HCT116 (cell line): ENCODE measurements at regions not wholly inside any gene's neighbourhood (a gene's known extent, or its start where the extent isn't known, plus 50 kb on each side); places are given as distances from the start of the nearest gene placed in this dataset.

Experiments used
- ATAC-seq: fragments of 200-7000 bp; cut with Tn5 transposase; 2 replicates; pipeline ENCODE4 v1.9.1; 2020; ENCODE audit warnings: mild to moderate bottlenecking, moderate library complexity
- BruUV-seq: library from RNA; stranded (reverse); fragments of 400-500 nt; replicated peaks from 2 replicates; lab custom pipeline; 2021; lab: Mats Ljungman, UMichigan
- CTCF ChIA-PET: fragments of 300-600 bp; sonication (Branson Sonifier 250); formaldehyde crosslinking; loops from one replicate; lab custom pipeline; 2021; ENCODE audit warnings: antibody characterized with exemption; lab: Charles Lee
- POLR2A ChIA-PET: fragments of 300-600, 350-600 bp; sonication (Branson Sonifier 250); formaldehyde crosslinking; loops from one replicate; lab custom pipeline; 2021; ENCODE audit warnings: antibody characterized with exemption; lab: Charles Lee
- RAD21 ChIA-PET, 2 experiments: fragments of 300-600 bp; sonication (Branson Sonifier 250); formaldehyde crosslinking; loops; one replicate each; lab custom pipeline; 2023; ENCODE audit warnings: low total read pairs in 2 of 2; ENCODE audit not compliant: uncharacterized antibody in 2 of 2, unreplicated experiment in 2 of 2, low non-redundant PET in 1 of 2; lab: Charles Lee
- DNase-seq: peaks from one replicate; pipeline ENCODE4 v3.0.0-alpha.2; 2010; ENCODE audit warnings: low read depth, low spot score
- H2AFZ ChIP-seq: fragments of 200-600 bp; shearing (Covaris generic), sonication (generic); 2 replicates; pipeline ENCODE4 v1.6.1; 2017; ENCODE audit warnings: low read depth, mixed run types, mixed read lengths, antibody characterized with exemption, low read length; ENCODE audit not compliant: poor library complexity, severe bottlenecking
- H3K27ac ChIP-seq: 2 replicates; pipeline ENCODE4 v1.5.1; 2012; ENCODE audit warnings: low read depth, low read length
- H3K27me3 ChIP-seq: fragments of 200-600 bp; sonication (generic); 2 replicates; pipeline ENCODE4 v1.6.1; 2016; ENCODE audit warnings: mixed run types, low read length, mixed read lengths; ENCODE audit not compliant: insufficient read depth
- H3K36me3 ChIP-seq, 2 experiments: fragments of 200-500 bp in 1 of 2; fragments of 200-600 bp in 1 of 2; sonication (Bioruptor generic) in 1 of 2; sonication (generic) in 1 of 2; 2 replicates each; pipeline versions ENCODE4 v1.5.1 to v1.6.1; 2014 to 2016; ENCODE audit warnings: low read length in 2 of 2, inconsistent platforms in 1 of 2, mixed read lengths in 1 of 2, mixed run types in 1 of 2; ENCODE audit not compliant: insufficient read depth in 2 of 2, control insufficient read depth in 1 of 2
- H3K4me1 ChIP-seq, 2 experiments: fragments of 200-600 bp in 1 of 2; sonication (generic) in 1 of 2; 2 replicates each; pipeline versions ENCODE4 v1.5.1 to v1.6.1; 2012 to 2017; ENCODE audit warnings: low read length in 2 of 2, inconsistent platforms in 1 of 2, mild to moderate bottlenecking in 1 of 2, mixed read lengths in 1 of 2, mixed run types in 1 of 2, moderate library complexity in 1 of 2; ENCODE audit not compliant: insufficient read depth in 2 of 2, control insufficient read depth in 1 of 2
- H3K4me2 ChIP-seq: fragments of 200-600 bp; sonication (generic); 2 replicates; pipeline ENCODE4 v1.6.1; 2017; ENCODE audit warnings: mixed run types, low read length, mixed read lengths
- H3K4me3 ChIP-seq, 2 experiments: fragments of 200-600 bp in 1 of 2; sonication (generic) in 1 of 2; replicated peaks in 1 of 2; 2 replicates each; pipeline ENCODE4 v1.5.1; 2011 to 2016; ENCODE audit warnings: low read length in 2 of 2, control low read depth in 1 of 2, low read depth in 1 of 2, mild to moderate bottlenecking in 1 of 2, mixed read lengths in 1 of 2, mixed run types in 1 of 2
- H3K79me2 ChIP-seq: fragments of 200-600 bp; sonication (generic); 2 replicates; pipeline ENCODE4 v1.6.1; 2017; ENCODE audit warnings: mild to moderate bottlenecking, mixed run types, low read length, moderate library complexity, mixed read lengths; ENCODE audit not compliant: insufficient read depth
- H3K9ac ChIP-seq: fragments of 200-600 bp; sonication (generic); 2 replicates; pipeline ENCODE4 v1.6.1; 2016; ENCODE audit warnings: low read length, mixed read lengths
- H3K9me2 ChIP-seq: fragments of 200-600 bp; sonication (generic), shearing (Covaris generic); 2 replicates; pipeline ENCODE4 v1.6.1; 2017; ENCODE audit warnings: mixed run types, mild to moderate bottlenecking, moderate library complexity; ENCODE audit not compliant: insufficient read depth
- H3K9me3 ChIP-seq, 2 experiments: fragments of 200-500 bp in 1 of 2; fragments of 200-600 bp in 1 of 2; sonication (Bioruptor generic) in 1 of 2; sonication (generic) in 1 of 2; 2 replicates each; pipeline ENCODE4 v1.6.1; 2014 to 2017; ENCODE audit warnings: low read length in 2 of 2, mixed read lengths in 2 of 2, inconsistent platforms in 1 of 2, low read depth in 1 of 2, mild to moderate bottlenecking in 1 of 2, mixed run types in 1 of 2, moderate library complexity in 1 of 2; ENCODE audit not compliant: control insufficient read depth in 1 of 2, insufficient read depth in 1 of 2
- H4K20me1 ChIP-seq: fragments of 200-600 bp; sonication (generic), shearing (Covaris generic); 2 replicates; pipeline ENCODE4 v1.6.1; 2017; ENCODE audit warnings: mixed run types, mild to moderate bottlenecking, moderate library complexity; ENCODE audit not compliant: insufficient read depth
- CBX3 ChIP-seq: IDR thresholded peaks from 2 replicates; pipeline ENCODE4 v1.6.1; 2012; ENCODE audit warnings: low read depth
- EGR1 ChIP-seq: IDR thresholded peaks from 2 replicates; pipeline ENCODE4 v1.6.1; 2012; ENCODE audit warnings: low read depth
- ELF1 ChIP-seq: IDR thresholded peaks from 2 replicates; pipeline ENCODE4 v1.6.1; 2012; ENCODE audit warnings: low read depth, borderline replicate concordance
- FOSL1 ChIP-seq: IDR thresholded peaks from 2 replicates; pipeline ENCODE4 v1.6.1; 2012; ENCODE audit warnings: low read depth
- POLR2AphosphoS5 ChIP-seq: IDR thresholded peaks from 2 replicates; pipeline ENCODE4 v1.6.1; 2011; ENCODE audit warnings: mild to moderate bottlenecking, low read depth, low read length, moderate library complexity
- YY1 ChIP-seq: IDR thresholded peaks from 2 replicates; pipeline ENCODE4 v1.6.1; 2011; ENCODE audit warnings: low read length, low read depth, moderate library complexity, mild to moderate bottlenecking; ENCODE audit not compliant: insufficient replicate concordance; ENCODE audit errors: extremely low read depth
- ZNF274 ChIP-seq: fragments of 200-500 bp; sonication (Bioruptor generic); IDR thresholded peaks from 2 replicates; pipeline ENCODE4 v1.6.1; 2014; ENCODE audit warnings: mild to moderate bottlenecking, low read depth, low read length, inconsistent platforms
- intact Hi-C: fragments of 100-400 bp; cut with micrococcal nuclease; formaldehyde crosslinking; loops from 2 replicates; pipeline ENCODE4 v1.10.0; 2022
- TF ChIP-seq, protein P1 (sequence below), 3 experiments: fragments of 200-600 bp in 1 of 3; sonication (generic) in 1 of 3; IDR thresholded peaks in 2 of 3; conservative IDR thresholded peaks in 1 of 3; 2 replicates each; pipeline ENCODE4 v1.5.1; 2012 to 2017; ENCODE audit warnings: low read depth in 2 of 3, low read length in 2 of 3, antibody characterized with exemption in 1 of 3, borderline replicate concordance in 1 of 3, control low read depth in 1 of 3, mild to moderate bottlenecking in 1 of 3, mixed read lengths in 1 of 3, mixed run types in 1 of 3, moderate library complexity in 1 of 3; ENCODE audit not compliant: insufficient read depth in 1 of 3
- TF ChIP-seq, protein P2 (sequence below): IDR thresholded peaks from 2 replicates; pipeline ENCODE4 v1.6.1; 2011; ENCODE audit warnings: mild to moderate bottlenecking, low read length, moderate library complexity; ENCODE audit not compliant: insufficient replicate concordance; ENCODE audit errors: extremely low read depth

DNA sequence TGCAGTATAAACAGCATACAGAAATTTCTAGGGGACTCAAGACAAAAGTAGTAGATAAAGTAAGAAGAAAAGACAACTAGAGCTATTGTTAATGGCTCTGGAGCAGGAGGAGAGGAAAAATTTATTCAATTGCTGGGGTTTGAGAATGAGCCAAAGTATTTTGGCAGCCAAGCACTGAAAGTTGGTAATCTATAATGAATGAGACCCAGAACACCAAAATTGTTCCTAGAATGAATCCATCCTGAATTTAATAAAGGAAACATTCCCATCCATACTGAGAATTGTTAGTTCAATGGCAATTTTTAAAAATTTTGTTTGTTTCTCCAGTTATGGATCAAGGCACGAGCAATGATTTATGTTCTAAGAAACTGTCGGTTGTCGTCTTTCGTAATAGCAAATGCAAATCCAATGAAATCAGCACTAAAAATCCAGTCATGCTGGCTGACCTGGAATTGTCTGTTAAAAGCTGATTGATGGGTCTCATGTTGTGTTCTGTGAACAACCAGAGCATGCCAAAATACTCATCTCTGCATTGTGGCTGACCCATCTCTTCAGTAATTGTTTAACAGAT lies 170.9 kb upstream of the LMNTD1 start:
- no peak overlapping the region for H3K4me2 ChIP-seq
- no peaks in the 10 kb centered on the region for H4K20me1 ChIP-seq
- no peak overlapping the region for H3K27ac ChIP-seq
- no peaks in the 10 kb centered on the region for H3K36me3 ChIP-seq
- H3K27me3 ChIP-seq = no peaks in the 10 kb centered on the region
- no peaks in the 10 kb centered on the region for H3K9me3 ChIP-seq
- H3K4me1 ChIP-seq = no peaks in the 10 kb centered on the region
- DNase-seq (no peak), ATAC-seq (no peak)
- TF ChIP-seq YY1 (no peak), POLR2AphosphoS5 (no peak), FOSL1 (no peak), ELF1 (no peak), ZNF274 (no peak), EGR1 (no peak), CBX3 (no peak)
- TF ChIP-seq, protein P1, sequence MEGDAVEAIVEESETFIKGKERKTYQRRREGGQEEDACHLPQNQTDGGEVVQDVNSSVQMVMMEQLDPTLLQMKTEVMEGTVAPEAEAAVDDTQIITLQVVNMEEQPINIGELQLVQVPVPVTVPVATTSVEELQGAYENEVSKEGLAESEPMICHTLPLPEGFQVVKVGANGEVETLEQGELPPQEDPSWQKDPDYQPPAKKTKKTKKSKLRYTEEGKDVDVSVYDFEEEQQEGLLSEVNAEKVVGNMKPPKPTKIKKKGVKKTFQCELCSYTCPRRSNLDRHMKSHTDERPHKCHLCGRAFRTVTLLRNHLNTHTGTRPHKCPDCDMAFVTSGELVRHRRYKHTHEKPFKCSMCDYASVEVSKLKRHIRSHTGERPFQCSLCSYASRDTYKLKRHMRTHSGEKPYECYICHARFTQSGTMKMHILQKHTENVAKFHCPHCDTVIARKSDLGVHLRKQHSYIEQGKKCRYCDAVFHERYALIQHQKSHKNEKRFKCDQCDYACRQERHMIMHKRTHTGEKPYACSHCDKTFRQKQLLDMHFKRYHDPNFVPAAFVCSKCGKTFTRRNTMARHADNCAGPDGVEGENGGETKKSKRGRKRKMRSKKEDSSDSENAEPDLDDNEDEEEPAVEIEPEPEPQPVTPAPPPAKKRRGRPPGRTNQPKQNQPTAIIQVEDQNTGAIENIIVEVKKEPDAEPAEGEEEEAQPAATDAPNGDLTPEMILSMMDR (IDR thresholded peaks at IDR 0.05 in 2 of 3, conservative IDR thresholded peaks at IDR 0.05 in 1 of 3; ENCODE audit: borderline replicate concordance in 1 of 3, insufficient read depth in 1 of 3, low read depth in 2 of 3, low read length in 2 of 3) = no peak
- TF ChIP-seq, protein P2, sequence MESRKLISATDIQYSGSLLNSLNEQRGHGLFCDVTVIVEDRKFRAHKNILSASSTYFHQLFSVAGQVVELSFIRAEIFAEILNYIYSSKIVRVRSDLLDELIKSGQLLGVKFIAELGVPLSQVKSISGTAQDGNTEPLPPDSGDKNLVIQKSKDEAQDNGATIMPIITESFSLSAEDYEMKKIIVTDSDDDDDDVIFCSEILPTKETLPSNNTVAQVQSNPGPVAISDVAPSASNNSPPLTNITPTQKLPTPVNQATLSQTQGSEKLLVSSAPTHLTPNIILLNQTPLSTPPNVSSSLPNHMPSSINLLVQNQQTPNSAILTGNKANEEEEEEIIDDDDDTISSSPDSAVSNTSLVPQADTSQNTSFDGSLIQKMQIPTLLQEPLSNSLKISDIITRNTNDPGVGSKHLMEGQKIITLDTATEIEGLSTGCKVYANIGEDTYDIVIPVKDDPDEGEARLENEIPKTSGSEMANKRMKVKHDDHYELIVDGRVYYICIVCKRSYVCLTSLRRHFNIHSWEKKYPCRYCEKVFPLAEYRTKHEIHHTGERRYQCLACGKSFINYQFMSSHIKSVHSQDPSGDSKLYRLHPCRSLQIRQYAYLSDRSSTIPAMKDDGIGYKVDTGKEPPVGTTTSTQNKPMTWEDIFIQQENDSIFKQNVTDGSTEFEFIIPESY = no peak
- intact Hi-C loops = no loop called here
- H3K4me3 ChIP-seq = no peak overlapping the region
- H2AFZ ChIP-seq = no peak overlapping the region
- no TSS peak for BruUV-seq
- ChIA-PET POLR2A (no interaction called here), RAD21 (no interaction called here), CTCF (no interaction called here)
- no peaks in the 10 kb centered on the region for H3K79me2 ChIP-seq
- H3K9ac ChIP-seq = no peak overlapping the region
- no peaks in the 10 kb centered on the region for H3K9me2 ChIP-seq
